ENCODE measurements at regions not wholly inside any gene's neighbourhood (a gene's known extent, or its start where the extent isn't known, plus 50 kb on each side); places are given as distances from the start of the nearest gene placed in this dataset.

DNA sequence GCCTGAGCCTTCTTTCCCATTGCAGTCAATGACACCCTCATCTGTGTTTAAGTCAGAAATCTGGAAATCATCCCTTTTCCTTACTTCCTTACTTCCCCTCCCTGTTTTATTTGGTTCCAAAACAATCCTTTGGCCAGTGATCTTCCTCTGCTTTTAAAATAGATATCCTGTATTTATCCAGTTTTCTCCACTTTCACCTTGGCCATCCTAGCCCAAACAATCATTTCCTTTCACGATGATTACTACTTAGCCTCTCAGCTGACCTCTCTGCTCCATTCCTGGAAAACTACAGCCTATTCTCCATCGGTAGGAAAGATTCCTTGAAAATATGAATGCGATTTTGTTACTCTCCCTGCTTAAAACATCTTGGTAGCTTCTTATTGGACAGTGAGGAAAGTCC, 565.4 kb downstream of the TLR4 start:
- CTCF ChIA-PET, result no interaction called here
- H3K4me3 ChIP-seq (ENCODE audit: low read depth, low read length), result no peak overlapping the region
- no peaks in the 10 kb centered on the region for H3K4me1 ChIP-seq (ENCODE audit: control insufficient read depth, insufficient read depth, low read length)
- H3K9me3 ChIP-seq (ENCODE audit: control insufficient read depth, insufficient read depth, low read depth, low read length), result no peaks in the 10 kb centered on the region
- no peaks in the 10 kb centered on the region for H3K36me3 ChIP-seq (ENCODE audit: control insufficient read depth in 2 of 2, insufficient read depth in 1 of 2, low read length in 2 of 2)
- POLR2A ChIA-PET, result no interaction called here
- TF ChIP-seq, protein P1, sequence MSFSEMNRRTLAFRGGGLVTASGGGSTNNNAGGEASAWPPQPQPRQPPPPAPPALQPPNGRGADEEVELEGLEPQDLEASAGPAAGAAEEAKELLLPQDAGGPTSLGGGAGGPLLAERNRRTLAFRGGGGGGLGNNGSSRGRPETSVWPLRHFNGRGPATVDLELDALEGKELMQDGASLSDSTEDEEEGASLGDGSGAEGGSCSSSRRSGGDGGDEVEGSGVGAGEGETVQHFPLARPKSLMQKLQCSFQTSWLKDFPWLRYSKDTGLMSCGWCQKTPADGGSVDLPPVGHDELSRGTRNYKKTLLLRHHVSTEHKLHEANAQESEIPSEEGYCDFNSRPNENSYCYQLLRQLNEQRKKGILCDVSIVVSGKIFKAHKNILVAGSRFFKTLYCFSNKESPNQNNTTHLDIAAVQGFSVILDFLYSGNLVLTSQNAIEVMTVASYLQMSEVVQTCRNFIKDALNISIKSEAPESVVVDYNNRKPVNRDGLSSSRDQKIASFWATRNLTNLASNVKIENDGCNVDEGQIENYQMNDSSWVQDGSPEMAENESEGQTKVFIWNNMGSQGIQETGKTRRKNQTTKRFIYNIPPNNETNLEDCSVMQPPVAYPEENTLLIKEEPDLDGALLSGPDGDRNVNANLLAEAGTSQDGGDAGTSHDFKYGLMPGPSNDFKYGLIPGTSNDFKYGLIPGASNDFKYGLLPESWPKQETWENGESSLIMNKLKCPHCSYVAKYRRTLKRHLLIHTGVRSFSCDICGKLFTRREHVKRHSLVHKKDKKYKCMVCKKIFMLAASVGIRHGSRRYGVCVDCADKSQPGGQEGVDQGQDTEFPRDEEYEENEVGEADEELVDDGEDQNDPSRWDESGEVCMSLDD (tag by site-specific recombination; IDR thresholded peaks at IDR 0.05), result no peak
- TF ChIP-seq SCRT2 (tag by site-specific recombination; IDR thresholded peaks at IDR 0.05) (no peak), MEIS1 (CRISPR knock-in tag; IDR thresholded peaks at IDR 0.05; ENCODE audit: borderline replicate concordance) (no peak), ZNF544 (tag by site-specific recombination; IDR thresholded peaks at IDR 0.05) (no peak), KLF16 (tag by site-specific recombination; IDR thresholded peaks at IDR 0.05) (no peak)
- TF ChIP-seq, protein P2, sequence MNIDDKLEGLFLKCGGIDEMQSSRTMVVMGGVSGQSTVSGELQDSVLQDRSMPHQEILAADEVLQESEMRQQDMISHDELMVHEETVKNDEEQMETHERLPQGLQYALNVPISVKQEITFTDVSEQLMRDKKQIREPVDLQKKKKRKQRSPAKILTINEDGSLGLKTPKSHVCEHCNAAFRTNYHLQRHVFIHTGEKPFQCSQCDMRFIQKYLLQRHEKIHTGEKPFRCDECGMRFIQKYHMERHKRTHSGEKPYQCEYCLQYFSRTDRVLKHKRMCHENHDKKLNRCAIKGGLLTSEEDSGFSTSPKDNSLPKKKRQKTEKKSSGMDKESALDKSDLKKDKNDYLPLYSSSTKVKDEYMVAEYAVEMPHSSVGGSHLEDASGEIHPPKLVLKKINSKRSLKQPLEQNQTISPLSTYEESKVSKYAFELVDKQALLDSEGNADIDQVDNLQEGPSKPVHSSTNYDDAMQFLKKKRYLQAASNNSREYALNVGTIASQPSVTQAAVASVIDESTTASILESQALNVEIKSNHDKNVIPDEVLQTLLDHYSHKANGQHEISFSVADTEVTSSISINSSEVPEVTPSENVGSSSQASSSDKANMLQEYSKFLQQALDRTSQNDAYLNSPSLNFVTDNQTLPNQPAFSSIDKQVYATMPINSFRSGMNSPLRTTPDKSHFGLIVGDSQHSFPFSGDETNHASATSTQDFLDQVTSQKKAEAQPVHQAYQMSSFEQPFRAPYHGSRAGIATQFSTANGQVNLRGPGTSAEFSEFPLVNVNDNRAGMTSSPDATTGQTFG (tag by site-specific recombination; IDR thresholded peaks at IDR 0.05; ENCODE audit: borderline replicate concordance), result no peak
- TF ChIP-seq, protein P3, sequence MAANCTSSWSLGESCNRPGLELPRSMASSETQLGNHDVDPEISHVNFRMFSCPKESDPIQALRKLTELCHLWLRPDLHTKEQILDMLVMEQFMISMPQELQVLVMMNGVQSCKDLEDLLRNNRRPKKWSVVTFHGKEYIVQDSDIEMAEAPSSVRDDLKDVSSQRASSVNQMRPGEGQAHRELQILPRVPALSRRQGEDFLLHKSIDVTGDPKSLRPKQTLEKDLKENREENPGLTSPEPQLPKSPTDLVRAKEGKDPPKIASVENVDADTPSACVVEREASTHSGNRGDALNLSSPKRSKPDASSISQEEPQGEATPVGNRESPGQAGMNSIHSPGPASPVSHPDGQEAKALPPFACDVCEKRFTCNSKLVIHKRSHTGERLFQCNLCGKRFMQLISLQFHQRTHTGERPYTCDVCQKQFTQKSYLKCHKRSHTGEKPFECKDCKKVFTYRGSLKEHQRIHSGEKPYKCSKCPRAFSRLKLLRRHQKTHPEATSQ (tag by site-specific recombination; IDR thresholded peaks at IDR 0.05), result no peak
- no peak overlapping the region for H3K27ac ChIP-seq (ENCODE audit: extremely low read depth, low read depth, low read length)

DNA sequence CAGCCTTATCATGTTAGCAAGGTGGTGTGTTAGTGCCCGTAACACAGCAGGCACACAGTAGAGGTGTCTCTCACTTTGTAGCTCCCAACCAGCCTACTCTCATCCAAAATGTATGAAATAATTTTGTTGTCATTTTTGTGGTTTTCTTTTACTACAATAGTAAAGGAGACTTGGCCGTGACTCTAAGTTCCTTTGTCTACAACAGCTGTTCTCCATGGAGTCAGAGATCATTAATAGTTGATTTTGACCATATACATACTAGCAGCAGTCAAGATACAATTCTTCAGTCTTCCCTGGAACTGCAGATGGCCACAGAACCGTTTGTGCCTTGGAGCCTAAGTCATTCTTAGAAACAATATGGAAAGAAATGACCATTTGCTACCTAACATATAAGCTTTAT, 567.1 kb downstream of the TLR4 start:
- H3K27ac ChIP-seq (ENCODE audit: extremely low read depth, low read depth, low read length), result no peak overlapping the region
- ChIA-PET POLR2A (no interaction called here), CTCF (interaction anchor here (0.6 kb wide), 1 partner anchor 173 kb away, joined by 3 read pairs; no protein-coding TSS in a partner anchor)
- no peak overlapping the region for H3K4me3 ChIP-seq (ENCODE audit: low read depth, low read length)
- no peaks in the 10 kb centered on the region for H3K36me3 ChIP-seq (ENCODE audit: control insufficient read depth in 2 of 2, insufficient read depth in 1 of 2, low read length in 2 of 2)
- H3K4me1 ChIP-seq (ENCODE audit: control insufficient read depth, insufficient read depth, low read length), result no peaks in the 10 kb centered on the region
- no peaks in the 10 kb centered on the region for H3K9me3 ChIP-seq (ENCODE audit: control insufficient read depth, insufficient read depth, low read depth, low read length)
- TF ChIP-seq ZNF548 (tag by site-specific recombination; IDR thresholded peaks at IDR 0.05) (no peak), KLF10 (tag by site-specific recombination; IDR thresholded peaks at IDR 0.05) (no peak), SALL2 (tag by site-specific recombination; IDR thresholded peaks at IDR 0.05; ENCODE audit: borderline replicate concordance) (no peak), ZNF830 (tag by site-specific recombination; IDR thresholded peaks at IDR 0.05; ENCODE audit: low read depth) (no peak), SP3 (tag by site-specific recombination; IDR thresholded peaks at IDR 0.05) (no peak), ZNF555 (tag by site-specific recombination; conservative IDR thresholded peaks at IDR 0.05) (no peak), FEZF1 (tag by site-specific recombination; IDR thresholded peaks at IDR 0.05) (no peak), ZNF350 (tag by site-specific recombination; IDR thresholded peaks at IDR 0.05) (no peak), ZNF544 (tag by site-specific recombination; IDR thresholded peaks at IDR 0.05) (no peak)
- TF ChIP-seq, protein P4, sequence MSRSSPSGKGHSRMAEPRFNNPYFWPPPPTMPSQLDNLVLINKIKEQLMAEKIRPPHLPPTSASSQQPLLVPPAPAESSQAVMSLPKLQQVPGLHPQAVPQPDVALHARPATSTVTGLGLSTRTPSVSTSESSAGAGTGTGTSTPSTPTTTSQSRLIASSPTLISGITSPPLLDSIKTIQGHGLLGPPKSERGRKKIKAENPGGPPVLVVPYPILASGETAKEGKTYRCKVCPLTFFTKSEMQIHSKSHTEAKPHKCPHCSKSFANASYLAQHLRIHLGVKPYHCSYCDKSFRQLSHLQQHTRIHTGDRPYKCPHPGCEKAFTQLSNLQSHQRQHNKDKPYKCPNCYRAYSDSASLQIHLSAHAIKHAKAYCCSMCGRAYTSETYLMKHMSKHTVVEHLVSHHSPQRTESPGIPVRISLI (tag by site-specific recombination; IDR thresholded peaks at IDR 0.05), result no peak
- TF ChIP-seq, protein P5, sequence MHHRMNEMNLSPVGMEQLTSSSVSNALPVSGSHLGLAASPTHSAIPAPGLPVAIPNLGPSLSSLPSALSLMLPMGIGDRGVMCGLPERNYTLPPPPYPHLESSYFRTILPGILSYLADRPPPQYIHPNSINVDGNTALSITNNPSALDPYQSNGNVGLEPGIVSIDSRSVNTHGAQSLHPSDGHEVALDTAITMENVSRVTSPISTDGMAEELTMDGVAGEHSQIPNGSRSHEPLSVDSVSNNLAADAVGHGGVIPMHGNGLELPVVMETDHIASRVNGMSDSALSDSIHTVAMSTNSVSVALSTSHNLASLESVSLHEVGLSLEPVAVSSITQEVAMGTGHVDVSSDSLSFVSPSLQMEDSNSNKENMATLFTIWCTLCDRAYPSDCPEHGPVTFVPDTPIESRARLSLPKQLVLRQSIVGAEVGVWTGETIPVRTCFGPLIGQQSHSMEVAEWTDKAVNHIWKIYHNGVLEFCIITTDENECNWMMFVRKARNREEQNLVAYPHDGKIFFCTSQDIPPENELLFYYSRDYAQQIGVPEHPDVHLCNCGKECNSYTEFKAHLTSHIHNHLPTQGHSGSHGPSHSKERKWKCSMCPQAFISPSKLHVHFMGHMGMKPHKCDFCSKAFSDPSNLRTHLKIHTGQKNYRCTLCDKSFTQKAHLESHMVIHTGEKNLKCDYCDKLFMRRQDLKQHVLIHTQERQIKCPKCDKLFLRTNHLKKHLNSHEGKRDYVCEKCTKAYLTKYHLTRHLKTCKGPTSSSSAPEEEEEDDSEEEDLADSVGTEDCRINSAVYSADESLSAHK (tag by site-specific recombination; IDR thresholded peaks at IDR 0.05), result no peak
- TF ChIP-seq, protein P6, sequence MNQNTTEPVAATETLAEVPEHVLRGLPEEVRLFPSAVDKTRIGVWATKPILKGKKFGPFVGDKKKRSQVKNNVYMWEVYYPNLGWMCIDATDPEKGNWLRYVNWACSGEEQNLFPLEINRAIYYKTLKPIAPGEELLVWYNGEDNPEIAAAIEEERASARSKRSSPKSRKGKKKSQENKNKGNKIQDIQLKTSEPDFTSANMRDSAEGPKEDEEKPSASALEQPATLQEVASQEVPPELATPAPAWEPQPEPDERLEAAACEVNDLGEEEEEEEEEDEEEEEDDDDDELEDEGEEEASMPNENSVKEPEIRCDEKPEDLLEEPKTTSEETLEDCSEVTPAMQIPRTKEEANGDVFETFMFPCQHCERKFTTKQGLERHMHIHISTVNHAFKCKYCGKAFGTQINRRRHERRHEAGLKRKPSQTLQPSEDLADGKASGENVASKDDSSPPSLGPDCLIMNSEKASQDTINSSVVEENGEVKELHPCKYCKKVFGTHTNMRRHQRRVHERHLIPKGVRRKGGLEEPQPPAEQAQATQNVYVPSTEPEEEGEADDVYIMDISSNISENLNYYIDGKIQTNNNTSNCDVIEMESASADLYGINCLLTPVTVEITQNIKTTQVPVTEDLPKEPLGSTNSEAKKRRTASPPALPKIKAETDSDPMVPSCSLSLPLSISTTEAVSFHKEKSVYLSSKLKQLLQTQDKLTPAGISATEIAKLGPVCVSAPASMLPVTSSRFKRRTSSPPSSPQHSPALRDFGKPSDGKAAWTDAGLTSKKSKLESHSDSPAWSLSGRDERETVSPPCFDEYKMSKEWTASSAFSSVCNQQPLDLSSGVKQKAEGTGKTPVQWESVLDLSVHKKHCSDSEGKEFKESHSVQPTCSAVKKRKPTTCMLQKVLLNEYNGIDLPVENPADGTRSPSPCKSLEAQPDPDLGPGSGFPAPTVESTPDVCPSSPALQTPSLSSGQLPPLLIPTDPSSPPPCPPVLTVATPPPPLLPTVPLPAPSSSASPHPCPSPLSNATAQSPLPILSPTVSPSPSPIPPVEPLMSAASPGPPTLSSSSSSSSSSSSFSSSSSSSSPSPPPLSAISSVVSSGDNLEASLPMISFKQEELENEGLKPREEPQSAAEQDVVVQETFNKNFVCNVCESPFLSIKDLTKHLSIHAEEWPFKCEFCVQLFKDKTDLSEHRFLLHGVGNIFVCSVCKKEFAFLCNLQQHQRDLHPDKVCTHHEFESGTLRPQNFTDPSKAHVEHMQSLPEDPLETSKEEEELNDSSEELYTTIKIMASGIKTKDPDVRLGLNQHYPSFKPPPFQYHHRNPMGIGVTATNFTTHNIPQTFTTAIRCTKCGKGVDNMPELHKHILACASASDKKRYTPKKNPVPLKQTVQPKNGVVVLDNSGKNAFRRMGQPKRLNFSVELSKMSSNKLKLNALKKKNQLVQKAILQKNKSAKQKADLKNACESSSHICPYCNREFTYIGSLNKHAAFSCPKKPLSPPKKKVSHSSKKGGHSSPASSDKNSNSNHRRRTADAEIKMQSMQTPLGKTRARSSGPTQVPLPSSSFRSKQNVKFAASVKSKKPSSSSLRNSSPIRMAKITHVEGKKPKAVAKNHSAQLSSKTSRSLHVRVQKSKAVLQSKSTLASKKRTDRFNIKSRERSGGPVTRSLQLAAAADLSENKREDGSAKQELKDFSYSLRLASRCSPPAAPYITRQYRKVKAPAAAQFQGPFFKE (tag by site-specific recombination; IDR thresholded peaks at IDR 0.05; ENCODE audit: borderline replicate concordance), result no peak

Measured in HEK293 (cell line).